ENCODE measurements at regions not wholly inside any gene's neighbourhood (a gene's known extent, or its start where the extent isn't known, plus 50 kb on each side); places are given as distances from the start of the nearest gene placed in this dataset.

- Histone ChIP-seq H3K4me1 (ENCODE audit: control insufficient read depth, insufficient read depth, low read length, poor library complexity, severe bottlenecking) (no peaks in the 10 kb centered on the region), H3K9me3 (ENCODE audit: control insufficient read depth in 2 of 2, low read length in 2 of 2) (no peaks in the 10 kb centered on the region), H3K4me3 (ENCODE audit: low read depth, low read length) (no peak overlapping the region), H3K27me3 (ENCODE audit: control insufficient read depth, insufficient read depth, low read length) (no peaks in the 10 kb centered on the region), H3K36me3 (ENCODE audit: control insufficient read depth, insufficient read depth, low read length) (no peaks in the 10 kb centered on the region), H3K27ac (ENCODE audit: insufficient read depth, low read length, poor library complexity, severe bottlenecking) (no peak overlapping the region)
- no peaks in the 10 kb centered on the region for H3K27me3 Mint-ChIP-seq
- H3K36me3 Mint-ChIP-seq = no peaks in the 10 kb centered on the region
- DNase-seq (no peak), ATAC-seq (ENCODE audit: low read depth in 2 of 2) (no peak)
- H3K4me3 Mint-ChIP-seq = no peak overlapping the region
- H3K9me3 Mint-ChIP-seq = peaks cover 9 to 18% (median 16%) of the 10 kb centered on the region in 7 donors
- no peak overlapping the region for H3K27ac Mint-ChIP-seq
- H3K4me1 Mint-ChIP-seq = no peaks in the 10 kb centered on the region
Measured at GRCh38 chr13:90750021-90750420, 597.5 kb upstream of the MIR17HG start.

- no peak overlapping the region for H3K27ac Mint-ChIP-seq
- Histone ChIP-seq H3K9me3 (ENCODE audit: control insufficient read depth in 2 of 2, low read length in 2 of 2) (no peaks in the 10 kb centered on the region), H3K27me3 (ENCODE audit: control insufficient read depth, insufficient read depth, low read length) (no peaks in the 10 kb centered on the region), H3K4me3 (ENCODE audit: low read depth, low read length) (no peak overlapping the region), H3K36me3 (ENCODE audit: control insufficient read depth, insufficient read depth, low read length) (no peaks in the 10 kb centered on the region), H3K27ac (ENCODE audit: insufficient read depth, low read length, poor library complexity, severe bottlenecking) (no peak overlapping the region), H3K4me1 (ENCODE audit: control insufficient read depth, insufficient read depth, low read length, poor library complexity, severe bottlenecking) (no peaks in the 10 kb centered on the region)
- H3K4me1 Mint-ChIP-seq = no peaks in the 10 kb centered on the region
- DNase-seq (no peak), ATAC-seq (ENCODE audit: low read depth in 2 of 2) (no peak)
- H3K36me3 Mint-ChIP-seq = no peaks in the 10 kb centered on the region
- peaks cover 10 to 22% (median 16%) of the 10 kb centered on the region in 7 donors for H3K9me3 Mint-ChIP-seq
- H3K4me3 Mint-ChIP-seq = no peak overlapping the region
- no peaks in the 10 kb centered on the region for H3K27me3 Mint-ChIP-seq
Measured at GRCh38 chr13:90751026-90751425, 596.5 kb upstream of the MIR17HG start.

- DNase-seq = no peak
- Mint-ChIP-seq H3K4me1 (no peaks in the 10 kb centered on the region), H3K36me3 (no peaks in the 10 kb centered on the region), H3K9me3 (peaks cover 10 to 31% (median 21%) of the 10 kb centered on the region in 7 donors), H3K27me3 (no peaks in the 10 kb centered on the region), H3K4me3 (no peak overlapping the region), H3K27ac (no peak overlapping the region)
- Histone ChIP-seq H3K27me3 (ENCODE audit: control insufficient read depth, insufficient read depth, low read length) (no peaks in the 10 kb centered on the region), H3K27ac (ENCODE audit: insufficient read depth, low read length, poor library complexity, severe bottlenecking) (no peak overlapping the region), H3K36me3 (ENCODE audit: control insufficient read depth, insufficient read depth, low read length) (no peaks in the 10 kb centered on the region), H3K4me3 (ENCODE audit: low read depth, low read length) (no peak overlapping the region), H3K4me1 (ENCODE audit: control insufficient read depth, insufficient read depth, low read length, poor library complexity, severe bottlenecking) (no peaks in the 10 kb centered on the region), H3K9me3 (ENCODE audit: control insufficient read depth in 2 of 2, low read length in 2 of 2) (no peaks in the 10 kb centered on the region)
- ATAC-seq (ENCODE audit: low read depth in 2 of 2) = no peak
Measured at GRCh38 chr13:90752070-90752469, 595.4 kb upstream of the MIR17HG start.

- H3K4me1 Mint-ChIP-seq = no peaks in the 10 kb centered on the region
Measured at GRCh38 chr13:90757127-90757680, 590.3 kb upstream of the MIR17HG start.

GRCh38 chr13:90760639-90761038 is 586.8 kb upstream of the MIR17HG start:
- DNase-seq (no peak), ATAC-seq (ENCODE audit: low read depth in 2 of 2) (no peak)
- H3K9me3 Mint-ChIP-seq = peaks cover 2 to 24% (median 6%) of the 10 kb centered on the region in 7 donors
- H3K36me3 Mint-ChIP-seq = no peaks in the 10 kb centered on the region
- Histone ChIP-seq H3K9me3 (ENCODE audit: control insufficient read depth in 2 of 2, low read length in 2 of 2) (no peaks in the 10 kb centered on the region), H3K4me3 (ENCODE audit: low read depth, low read length) (no peak overlapping the region), H3K27ac (ENCODE audit: insufficient read depth, low read length, poor library complexity, severe bottlenecking) (no peak overlapping the region), H3K36me3 (ENCODE audit: control insufficient read depth, insufficient read depth, low read length) (no peaks in the 10 kb centered on the region), H3K27me3 (ENCODE audit: control insufficient read depth, insufficient read depth, low read length) (no peaks in the 10 kb centered on the region), H3K4me1 (ENCODE audit: control insufficient read depth, insufficient read depth, low read length, poor library complexity, severe bottlenecking) (no peaks in the 10 kb centered on the region)
- H3K27me3 Mint-ChIP-seq = no peaks in the 10 kb centered on the region
- H3K27ac Mint-ChIP-seq = no peak overlapping the region
- H3K4me3 Mint-ChIP-seq = no peak overlapping the region
- no peaks in the 10 kb centered on the region for H3K4me1 Mint-ChIP-seq

More at GRCh38 chr13:90757127-90757680, 590.3 kb upstream of the MIR17HG start:
- Histone ChIP-seq H3K27me3 (ENCODE audit: control insufficient read depth, insufficient read depth, low read length) (no peaks in the 10 kb centered on the region), H3K4me1 (ENCODE audit: control insufficient read depth, insufficient read depth, low read length, poor library complexity, severe bottlenecking) (no peaks in the 10 kb centered on the region), H3K27ac (ENCODE audit: insufficient read depth, low read length, poor library complexity, severe bottlenecking) (no peak overlapping the region), H3K36me3 (ENCODE audit: control insufficient read depth, insufficient read depth, low read length) (no peaks in the 10 kb centered on the region), H3K9me3 (ENCODE audit: control insufficient read depth in 2 of 2, low read length in 2 of 2) (no peaks in the 10 kb centered on the region), H3K4me3 (ENCODE audit: low read depth, low read length) (no peak overlapping the region)
- DNase-seq (no peak), ATAC-seq (ENCODE audit: low read depth in 2 of 2) (no peak)
- H3K27me3 Mint-ChIP-seq = no peaks in the 10 kb centered on the region
- H3K36me3 Mint-ChIP-seq = no peaks in the 10 kb centered on the region
- no peak overlapping the region for H3K4me3 Mint-ChIP-seq
- no peak overlapping the region for H3K27ac Mint-ChIP-seq
- peaks cover 2 to 20% (median 8%) of the 10 kb centered on the region in 7 donors for H3K9me3 Mint-ChIP-seq

- Mint-ChIP-seq H3K4me1 (no peaks in the 10 kb centered on the region), H3K9me3 (peaks cover 2 to 11% (median 6%) of the 10 kb centered on the region in 7 donors), H3K4me3 (no peak overlapping the region), H3K27me3 (no peaks in the 10 kb centered on the region), H3K36me3 (no peaks in the 10 kb centered on the region), H3K27ac (no peak overlapping the region)
- no peak for ATAC-seq (ENCODE audit: low read depth in 2 of 2)
- Histone ChIP-seq H3K27ac (ENCODE audit: insufficient read depth, low read length, poor library complexity, severe bottlenecking) (no peak overlapping the region), H3K27me3 (ENCODE audit: control insufficient read depth, insufficient read depth, low read length) (no peaks in the 10 kb centered on the region), H3K9me3 (ENCODE audit: control insufficient read depth in 2 of 2, low read length in 2 of 2) (no peaks in the 10 kb centered on the region), H3K36me3 (ENCODE audit: control insufficient read depth, insufficient read depth, low read length) (no peaks in the 10 kb centered on the region), H3K4me1 (ENCODE audit: control insufficient read depth, insufficient read depth, low read length, poor library complexity, severe bottlenecking) (no peaks in the 10 kb centered on the region), H3K4me3 (ENCODE audit: low read depth, low read length) (no peak overlapping the region)
- no peak for DNase-seq
Measured at GRCh38 chr13:90763476-90764150, 583.9 kb upstream of the MIR17HG start.

- ATAC-seq (ENCODE audit: low read depth in 2 of 2) (no peak), DNase-seq (no peak)
- Mint-ChIP-seq H3K27ac (no peak overlapping the region), H3K4me1 (no peaks in the 10 kb centered on the region), H3K36me3 (no peaks in the 10 kb centered on the region), H3K27me3 (no peaks in the 10 kb centered on the region), H3K9me3 (peaks cover 3 to 12% (median 8%) of the 10 kb centered on the region in 7 donors), H3K4me3 (no peak overlapping the region)
- Histone ChIP-seq H3K27ac (ENCODE audit: insufficient read depth, low read length, poor library complexity, severe bottlenecking) (no peak overlapping the region), H3K36me3 (ENCODE audit: control insufficient read depth, insufficient read depth, low read length) (no peaks in the 10 kb centered on the region), H3K4me3 (ENCODE audit: low read depth, low read length) (no peak overlapping the region), H3K27me3 (ENCODE audit: control insufficient read depth, insufficient read depth, low read length) (no peaks in the 10 kb centered on the region), H3K9me3 (ENCODE audit: control insufficient read depth in 2 of 2, low read length in 2 of 2) (no peaks in the 10 kb centered on the region), H3K4me1 (ENCODE audit: control insufficient read depth, insufficient read depth, low read length, poor library complexity, severe bottlenecking) (no peaks in the 10 kb centered on the region)
Measured at GRCh38 chr13:90766386-90766902, 581.0 kb upstream of the MIR17HG start.

- DNase-seq (no peak), ATAC-seq (ENCODE audit: low read depth in 2 of 2) (no peak)
- Histone ChIP-seq H3K4me1 (ENCODE audit: control insufficient read depth, insufficient read depth, low read length, poor library complexity, severe bottlenecking) (no peaks in the 10 kb centered on the region), H3K9me3 (ENCODE audit: control insufficient read depth in 2 of 2, low read length in 2 of 2) (no peaks in the 10 kb centered on the region), H3K36me3 (ENCODE audit: control insufficient read depth, insufficient read depth, low read length) (no peaks in the 10 kb centered on the region), H3K27ac (ENCODE audit: insufficient read depth, low read length, poor library complexity, severe bottlenecking) (no peak overlapping the region), H3K4me3 (ENCODE audit: low read depth, low read length) (no peak overlapping the region), H3K27me3 (ENCODE audit: control insufficient read depth, insufficient read depth, low read length) (no peaks in the 10 kb centered on the region)
- Mint-ChIP-seq H3K36me3 (no peaks in the 10 kb centered on the region), H3K9me3 (peaks cover 2 to 9% (median 5%) of the 10 kb centered on the region in 7 donors), H3K4me3 (no peak overlapping the region), H3K27ac (no peak overlapping the region), H3K4me1 (no peaks in the 10 kb centered on the region), H3K27me3 (no peaks in the 10 kb centered on the region)
Measured at GRCh38 chr13:90768116-90768515, 579.4 kb upstream of the MIR17HG start.

Measured in CD4-positive, CD25-positive, alpha-beta regulatory T cell (primary cell).